H9 (cell line): ENCODE measurements at regions not wholly inside any gene's neighbourhood (a gene's known extent, or its start where the extent isn't known, plus 50 kb on each side); places are given as distances from the start of the nearest gene placed in this dataset.

Experiments used
- DNase-seq: peaks from one replicate; pipeline ENCODE4 v3.0.0-alpha.2; 2017
- H2AFZ ChIP-seq: one replicate; pipeline ENCODE4 v1.6.1; 2013; ENCODE audit warnings: mild to moderate bottlenecking, low read length, control low read depth, moderate library complexity
- H2AK5ac ChIP-seq: 2 replicates; pipeline ENCODE4 v1.6.1; 2013; ENCODE audit warnings: low read length, control low read depth, mixed read lengths; ENCODE audit not compliant: insufficient read length
- H2BK120ac ChIP-seq: one replicate; pipeline ENCODE4 v1.6.1; 2013; ENCODE audit warnings: low read depth, mild to moderate bottlenecking, low read length, control low read depth, inconsistent platforms; ENCODE audit not compliant: poor library complexity, severe bottlenecking
- H2BK12ac ChIP-seq: 2 replicates; pipeline ENCODE4 v1.6.1; 2013; ENCODE audit warnings: low read length, control low read depth, mixed read lengths, low read depth; ENCODE audit not compliant: insufficient read length
- H2BK15ac ChIP-seq: 2 replicates; pipeline ENCODE4 v1.6.1; 2013; ENCODE audit warnings: low read depth, low read length, control low read depth
- H2BK20ac ChIP-seq: one replicate; pipeline ENCODE4 v1.6.1; 2013; ENCODE audit warnings: low read depth, mild to moderate bottlenecking, low read length, control low read depth, inconsistent platforms; ENCODE audit not compliant: poor library complexity, severe bottlenecking
- H2BK5ac ChIP-seq: 2 replicates; pipeline ENCODE4 v1.6.1; 2013; ENCODE audit warnings: low read length, control low read depth, mixed read lengths; ENCODE audit not compliant: insufficient read length
- H3K14ac ChIP-seq: 2 replicates; pipeline ENCODE4 v1.6.1; 2013; ENCODE audit warnings: low read length, control low read depth; ENCODE audit not compliant: insufficient read depth
- H3K18ac ChIP-seq: 2 replicates; pipeline ENCODE4 v1.6.1; 2013; ENCODE audit warnings: low read depth, mild to moderate bottlenecking, mixed read lengths, low read length, control low read depth; ENCODE audit not compliant: insufficient read length
- H3K23ac ChIP-seq: 2 replicates; pipeline ENCODE4 v1.6.1; 2013; ENCODE audit warnings: low read length, control low read depth, mixed read lengths, low read depth; ENCODE audit not compliant: insufficient read length
- H3K23me2 ChIP-seq: 2 replicates; pipeline ENCODE4 v1.6.1; 2013; ENCODE audit warnings: low read depth, mild to moderate bottlenecking, mixed read lengths, low read length, control low read depth; ENCODE audit not compliant: insufficient read length, poor library complexity, severe bottlenecking
- H3K27ac ChIP-seq: 2 replicates; pipeline ENCODE4 v1.5.1; 2013; ENCODE audit warnings: low read length, control low read depth, mixed read lengths, low read depth; ENCODE audit not compliant: insufficient read length
- H3K27me3 ChIP-seq: 2 replicates; pipeline ENCODE4 v1.6.1; 2013; ENCODE audit warnings: low read length, control low read depth, inconsistent platforms; ENCODE audit not compliant: insufficient read depth
- H3K4ac ChIP-seq: 2 replicates; pipeline ENCODE4 v1.6.1; 2013; ENCODE audit warnings: low read depth, mild to moderate bottlenecking, control low read depth, inconsistent platforms, low read length, moderate library complexity
- H3K4me1 ChIP-seq: 2 replicates; pipeline ENCODE4 v1.6.1; 2013; ENCODE audit warnings: low read length, control low read depth, inconsistent platforms; ENCODE audit not compliant: insufficient read depth
- H3K4me2 ChIP-seq: 2 replicates; pipeline ENCODE4 v1.6.1; 2013; ENCODE audit warnings: low read length, control low read depth, mixed read lengths; ENCODE audit not compliant: insufficient read length, insufficient read depth
- H3K56ac ChIP-seq: 2 replicates; pipeline ENCODE4 v1.6.1; 2013; ENCODE audit warnings: low read depth, mild to moderate bottlenecking, mixed read lengths, low read length, control low read depth; ENCODE audit not compliant: insufficient read length
- H3K79me1 ChIP-seq: 2 replicates; pipeline ENCODE4 v1.6.1; 2013; ENCODE audit warnings: low read depth, mild to moderate bottlenecking, moderate library complexity, low read length, control low read depth, inconsistent platforms; ENCODE audit not compliant: insufficient read depth, poor library complexity, severe bottlenecking
- H3K79me2 ChIP-seq: 2 replicates; pipeline ENCODE4 v1.6.1; 2013; ENCODE audit warnings: low read length, control low read depth, inconsistent platforms; ENCODE audit not compliant: insufficient read depth
- H3K9ac ChIP-seq: 2 replicates; pipeline ENCODE4 v1.6.1; 2013; ENCODE audit warnings: low read length, control low read depth, mixed read lengths; ENCODE audit not compliant: insufficient read length; ENCODE audit errors: extremely low read depth
- H3K9me3 ChIP-seq: one replicate; pipeline ENCODE4 v1.6.1; 2013; ENCODE audit warnings: low read depth, low read length, inconsistent platforms; ENCODE audit not compliant: control insufficient read depth
- H3T11ph ChIP-seq: one replicate; pipeline ENCODE4 v1.6.1; 2013; ENCODE audit warnings: mild to moderate bottlenecking, low read length, control low read depth, inconsistent platforms
- H4K20me1 ChIP-seq: one replicate; pipeline ENCODE4 v1.6.1; 2013; ENCODE audit not compliant: control insufficient read depth, insufficient read length, insufficient read depth
- H4K5ac ChIP-seq: 2 replicates; pipeline ENCODE4 v1.6.1; 2013; ENCODE audit warnings: low read depth, mild to moderate bottlenecking, mixed read lengths, low read length, control low read depth; ENCODE audit not compliant: insufficient read length
- H4K8ac ChIP-seq: replicated peaks from 2 replicates; pipeline ENCODE4 v1.6.1; 2013; ENCODE audit warnings: low read length, control low read depth, mixed read lengths, low read depth; ENCODE audit not compliant: insufficient read length
- H4K91ac ChIP-seq: 2 replicates; pipeline ENCODE4 v1.6.1; 2013; ENCODE audit warnings: low read depth, mild to moderate bottlenecking, moderate library complexity, mixed read lengths, low read length, control low read depth; ENCODE audit not compliant: insufficient read length
- H3K27ac Mint-ChIP-seq, 3 experiments: 2 replicates in 2 of 3; 3 replicates in 1 of 3; pipeline ENCODE4 v1.8.0; 2020 to 2021; ENCODE audit warnings: mixed read lengths in 3 of 3, mild to moderate bottlenecking in 1 of 3, moderate library complexity in 1 of 3
- H3K27me3 Mint-ChIP-seq: 2 replicates; pipeline ENCODE4 v1.8.0; 2021; ENCODE audit warnings: low read depth, mild to moderate bottlenecking, moderate library complexity, mixed read lengths
- H3K36me3 Mint-ChIP-seq, 3 experiments: 2 replicates in 2 of 3; 3 replicates in 1 of 3; pipeline ENCODE4 v1.8.0; 2020 to 2021; ENCODE audit warnings: low read depth in 3 of 3, mixed read lengths in 3 of 3; ENCODE audit not compliant: insufficient read depth in 1 of 3
- H3K4me1 Mint-ChIP-seq, 2 experiments: 2 replicates each; pipeline ENCODE4 v1.8.0; 2020; ENCODE audit warnings: mixed read lengths in 2 of 2
- H3K4me3 Mint-ChIP-seq, 2 experiments: 2 replicates in 1 of 2; 3 replicates in 1 of 2; pipeline ENCODE4 v1.8.0; 2020 to 2021; ENCODE audit warnings: mild to moderate bottlenecking in 2 of 2, mixed read lengths in 2 of 2, moderate library complexity in 1 of 2
- H3K9me3 Mint-ChIP-seq, 2 experiments: 2 replicates in 1 of 2; 3 replicates in 1 of 2; pipeline ENCODE4 v1.8.0; 2020; ENCODE audit warnings: mild to moderate bottlenecking in 2 of 2, mixed read lengths in 2 of 2, moderate library complexity in 1 of 2
- WGBS: extraction: QIAGEN DNeasy Blood & Tissue Kit; methylation state at CpG from one replicate; pipeline ENCODE4 v1.1.7; 2013; ENCODE audit warnings: missing lambda C conversion rate, low lambda C conversion rate, mixed read lengths; ENCODE audit not compliant: insufficient read length; ENCODE audit errors: extremely low coverage; 5-methylcytosine and 5-hydroxymethylcytosine counted together
- TF ChIP-seq, protein P1 (sequence below): fragments of 200-600 bp; sonication (generic); conservative IDR thresholded peaks from 3 replicates; pipeline ENCODE4 v1.8.0; 2021; ENCODE audit warnings: antibody characterized with exemption, mild to moderate bottlenecking

DNA sequence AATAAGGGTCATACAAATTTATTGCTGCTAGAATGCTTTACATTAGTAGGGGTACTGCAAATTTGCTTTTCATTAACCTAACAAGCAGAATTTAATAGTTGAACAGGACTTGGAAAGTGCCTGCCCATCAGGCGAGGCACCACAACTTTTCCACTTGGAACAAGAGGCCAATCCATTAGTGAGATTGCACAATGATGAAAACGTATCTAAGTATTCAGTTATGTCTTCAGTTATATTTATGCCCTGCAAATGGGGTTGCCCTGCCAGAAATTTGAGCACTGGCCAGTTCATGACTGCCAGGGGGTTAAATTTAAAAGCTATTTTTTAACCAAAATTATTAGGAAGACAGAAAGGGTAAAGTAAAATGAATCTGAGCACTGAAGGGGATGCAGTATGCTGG is 111.1 kb upstream of the PALS2 start:
- no peaks in the 10 kb centered on the region; a peak in 2 of 4 replicates for H3K4me1 Mint-ChIP-seq
- H3K4me3 Mint-ChIP-seq: no peak overlapping the region
- Histone ChIP-seq H2BK12ac (no peak overlapping the region), H3K27me3 (no peaks in the 10 kb centered on the region), H3K4ac (no peak overlapping the region), H3K9me3 (no peaks in the 10 kb centered on the region), H2BK120ac (no peak overlapping the region), H3K23ac (no peak overlapping the region), H4K8ac (no peak overlapping the region), H3K56ac (no peak overlapping the region), H3K79me2 (no peaks in the 10 kb centered on the region), H3K4me2 (no peak overlapping the region), H3K18ac (no peak overlapping the region), H2AFZ (no peak overlapping the region), H4K91ac (no peak overlapping the region), H3K23me2 (no peaks in the 10 kb centered on the region), H4K20me1 (no peaks in the 10 kb centered on the region), H3K79me1 (no peaks in the 10 kb centered on the region), H4K5ac (no peak overlapping the region), H2BK15ac (no peak overlapping the region), H3K4me1 (no peaks in the 10 kb centered on the region), H2BK5ac (no peak overlapping the region), H3T11ph (no peak overlapping the region), H3K14ac (no peak overlapping the region), H3K27ac (no peak overlapping the region), H3K9ac (no peak overlapping the region), H2BK20ac (no peak overlapping the region), H2AK5ac (no peak overlapping the region)
- no peaks in the 10 kb centered on the region for H3K36me3 Mint-ChIP-seq
- H3K9me3 Mint-ChIP-seq: no peaks in the 10 kb centered on the region
- TF ChIP-seq, protein P1, sequence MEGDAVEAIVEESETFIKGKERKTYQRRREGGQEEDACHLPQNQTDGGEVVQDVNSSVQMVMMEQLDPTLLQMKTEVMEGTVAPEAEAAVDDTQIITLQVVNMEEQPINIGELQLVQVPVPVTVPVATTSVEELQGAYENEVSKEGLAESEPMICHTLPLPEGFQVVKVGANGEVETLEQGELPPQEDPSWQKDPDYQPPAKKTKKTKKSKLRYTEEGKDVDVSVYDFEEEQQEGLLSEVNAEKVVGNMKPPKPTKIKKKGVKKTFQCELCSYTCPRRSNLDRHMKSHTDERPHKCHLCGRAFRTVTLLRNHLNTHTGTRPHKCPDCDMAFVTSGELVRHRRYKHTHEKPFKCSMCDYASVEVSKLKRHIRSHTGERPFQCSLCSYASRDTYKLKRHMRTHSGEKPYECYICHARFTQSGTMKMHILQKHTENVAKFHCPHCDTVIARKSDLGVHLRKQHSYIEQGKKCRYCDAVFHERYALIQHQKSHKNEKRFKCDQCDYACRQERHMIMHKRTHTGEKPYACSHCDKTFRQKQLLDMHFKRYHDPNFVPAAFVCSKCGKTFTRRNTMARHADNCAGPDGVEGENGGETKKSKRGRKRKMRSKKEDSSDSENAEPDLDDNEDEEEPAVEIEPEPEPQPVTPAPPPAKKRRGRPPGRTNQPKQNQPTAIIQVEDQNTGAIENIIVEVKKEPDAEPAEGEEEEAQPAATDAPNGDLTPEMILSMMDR: no peak
- peaks cover 5% of the 10 kb centered on the region for H3K27me3 Mint-ChIP-seq
- no peak for DNase-seq
- no CpG with 5 or more reads among the region's 2 CpGs for WGBS
- no peak overlapping the region for H3K27ac Mint-ChIP-seq
